ENCODE measurements at regions not wholly inside any gene's neighbourhood (a gene's known extent, or its start where the extent isn't known, plus 50 kb on each side); places are given as distances from the start of the nearest gene placed in this dataset.

- TF ChIP-seq TAF1 (IDR thresholded peaks at IDR 0.05; ENCODE audit: low read depth, low read length) (no peak), POLR2A (IDR thresholded peaks at IDR 0.05; ENCODE audit: low read depth, low read length) (no peak)
Measured at GRCh38 chr9:119092125-119092524, 277.1 kb downstream of the BRINP1 start.

Measured in GM12891 (cell line).